Epithelial cell of esophagus (primary cell): ENCODE measurements at regions not wholly inside any gene's neighbourhood (a gene's known extent, or its start where the extent isn't known, plus 50 kb on each side); places are given as distances from the start of the nearest gene placed in this dataset.
"Not testable (repeated sequence)": the region's sequence is repeated elsewhere in the genome, so short reads cannot be mapped to it uniquely, and the experiment has no call there.

Experiments used
- DNase-seq: peaks from one replicate; pipeline ENCODE4 v3.0.0; 2010; ENCODE audit warnings: low read depth
- H3K4me3 ChIP-seq: 2 replicates; pipeline ENCODE4 v1.5.1; 2011; ENCODE audit warnings: mild to moderate bottlenecking, low read length, control low read depth
- CTCF ChIP-seq: IDR thresholded peaks from 2 replicates; pipeline ENCODE4 v1.5.1; 2011; ENCODE audit warnings: low read depth, mild to moderate bottlenecking, low read length, control low read depth, inconsistent platforms; ENCODE audit not compliant: insufficient read depth; ENCODE audit errors: missing control alignments

GRCh38 chr10:61818251-61818650, 83.2 kb upstream of the ARID5B start:
- not testable (repeated sequence) for H3K4me3 ChIP-seq, DNase-seq

- H3K4me3 ChIP-seq: no peak overlapping the region
- no peak for TF ChIP-seq CTCF
- DNase-seq: no peak
Measured at GRCh38 chr10:61819208-61819607, 82.3 kb upstream of the ARID5B start.

GRCh38 chr10:61821153-61821552, 80.3 kb upstream of the ARID5B start:
- H3K4me3 ChIP-seq: no peak overlapping the region
- DNase-seq: peak; percentile 81
- TF ChIP-seq CTCF: no peak

- H3K4me3 ChIP-seq: no peak overlapping the region
- DNase-seq: peak; percentile 22
- no peak for TF ChIP-seq CTCF
Measured at GRCh38 chr10:61821693-61822092, 79.8 kb upstream of the ARID5B start.

- no peak for TF ChIP-seq CTCF
- no peak overlapping the region for H3K4me3 ChIP-seq
- no peak for DNase-seq
Measured at GRCh38 chr10:61822096-61822495, 79.4 kb upstream of the ARID5B start.

- no peak for TF ChIP-seq CTCF
- no peak overlapping the region for H3K4me3 ChIP-seq
- no peak for DNase-seq
Measured at GRCh38 chr10:61822781-61823230, 78.7 kb upstream of the ARID5B start.

GRCh38 chr10:61825001-61825400, 76.5 kb upstream of the ARID5B start:
- TF ChIP-seq CTCF: no peak
- H3K4me3 ChIP-seq: no peak overlapping the region
- no peak for DNase-seq

GRCh38 chr10:61825628-61826027, 75.9 kb upstream of the ARID5B start:
- no peak for TF ChIP-seq CTCF
- H3K4me3 ChIP-seq: no peak overlapping the region
- DNase-seq: no peak
